Right lobe of liver (tissue), 4 donors: ENCODE measurements at regions not wholly inside any gene's neighbourhood (a gene's known extent, or its start where the extent isn't known, plus 50 kb on each side); places are given as distances from the start of the nearest gene placed in this dataset.

Experiments
- POLR2A ChIP-seq: fragments of 450-650 bp; IDR thresholded peaks from one replicate; pipeline ENCODE4 v1.6.1; 2017; ENCODE audit warnings: antibody characterized with exemption, mild to moderate bottlenecking
- TF ChIP-seq, protein P1 (sequence below), 4 donors: fragments of 200-600 bp in 3 of 4; fragments of 450-650 bp in 1 of 4; IDR thresholded peaks; one replicate each; pipeline versions ENCODE4 v1.5.1 to v1.8.0; 2016 to 2022; ENCODE audit warnings: antibody characterized with exemption in 4 of 4, mild to moderate bottlenecking in 2 of 4
- donor health status: DM: no; HTN: no; CAD: no.
- donor health status: DM: no; HTN: no; CAD: no.
- donor health status: DM: no; HTN: yes; CAD: no.

DNA sequence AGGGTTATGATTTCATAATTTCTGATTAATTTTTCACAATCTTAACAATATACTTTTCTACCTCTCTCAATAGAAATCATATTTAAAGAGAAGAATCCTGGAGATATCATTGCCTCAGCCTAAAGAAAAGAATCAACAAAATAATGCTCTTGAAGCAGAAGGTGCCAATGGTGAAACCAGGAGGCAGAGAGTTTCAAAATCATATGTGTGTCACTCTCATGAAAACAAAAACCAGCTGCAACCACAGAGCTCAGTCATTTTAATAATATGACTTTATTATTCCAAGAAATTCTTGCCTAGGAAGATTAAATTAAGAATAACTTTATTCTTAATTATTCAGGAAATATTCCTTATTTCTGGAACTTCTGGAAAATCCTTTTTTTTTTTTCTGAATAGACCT, 266.8 kb upstream of the ACTBL2 start:
- TF ChIP-seq, protein P1, sequence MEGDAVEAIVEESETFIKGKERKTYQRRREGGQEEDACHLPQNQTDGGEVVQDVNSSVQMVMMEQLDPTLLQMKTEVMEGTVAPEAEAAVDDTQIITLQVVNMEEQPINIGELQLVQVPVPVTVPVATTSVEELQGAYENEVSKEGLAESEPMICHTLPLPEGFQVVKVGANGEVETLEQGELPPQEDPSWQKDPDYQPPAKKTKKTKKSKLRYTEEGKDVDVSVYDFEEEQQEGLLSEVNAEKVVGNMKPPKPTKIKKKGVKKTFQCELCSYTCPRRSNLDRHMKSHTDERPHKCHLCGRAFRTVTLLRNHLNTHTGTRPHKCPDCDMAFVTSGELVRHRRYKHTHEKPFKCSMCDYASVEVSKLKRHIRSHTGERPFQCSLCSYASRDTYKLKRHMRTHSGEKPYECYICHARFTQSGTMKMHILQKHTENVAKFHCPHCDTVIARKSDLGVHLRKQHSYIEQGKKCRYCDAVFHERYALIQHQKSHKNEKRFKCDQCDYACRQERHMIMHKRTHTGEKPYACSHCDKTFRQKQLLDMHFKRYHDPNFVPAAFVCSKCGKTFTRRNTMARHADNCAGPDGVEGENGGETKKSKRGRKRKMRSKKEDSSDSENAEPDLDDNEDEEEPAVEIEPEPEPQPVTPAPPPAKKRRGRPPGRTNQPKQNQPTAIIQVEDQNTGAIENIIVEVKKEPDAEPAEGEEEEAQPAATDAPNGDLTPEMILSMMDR (IDR thresholded peaks at IDR 0.05), result no peak
- TF ChIP-seq POLR2A, result no peak
